Keratinocyte (primary cell): ENCODE measurements at regions not wholly inside any gene's neighbourhood (a gene's known extent, or its start where the extent isn't known, plus 50 kb on each side); places are given as distances from the start of the nearest gene placed in this dataset.
"Not testable (repeated sequence)": the region's sequence is repeated elsewhere in the genome, so short reads cannot be mapped to it uniquely, and the experiment has no call there.

Experiments used
- DNase-seq: peaks from one replicate; pipeline ENCODE4 v3.0.0-alpha.2; 2011; ENCODE audit warnings: low read depth, missing footprints, low spot score
- FAIRE-seq: peaks from 2 replicates; lab custom pipeline; 2011; peaks lifted over from hg19 to GRCh38; lab: Jason Lieb, UNC
- H2AFZ ChIP-seq: 2 replicates; pipeline ENCODE4 v1.6.0; 2012; ENCODE audit warnings: low read length, control low read depth, inconsistent platforms; ENCODE audit not compliant: control insufficient read depth
- H3K27ac ChIP-seq: 2 replicates; pipeline ENCODE4 v1.5.1; 2011; ENCODE audit warnings: low read length; ENCODE audit not compliant: control insufficient read depth, insufficient read depth
- H3K27me3 ChIP-seq: 3 replicates; pipeline ENCODE4 v1.6.0; 2011; ENCODE audit warnings: low read length; ENCODE audit not compliant: control insufficient read depth, insufficient read depth; ENCODE audit errors: extremely low read depth
- H3K36me3 ChIP-seq, 2 experiments: 2 replicates in 1 of 2; 3 replicates in 1 of 2; pipeline ENCODE4 v1.5.1; 2011; ENCODE audit warnings: low read length in 2 of 2, mild to moderate bottlenecking in 1 of 2; ENCODE audit not compliant: control insufficient read depth in 2 of 2, insufficient read depth in 2 of 2; ENCODE audit errors: extremely low read depth in 1 of 2
- H3K4me1 ChIP-seq: 3 replicates; pipeline ENCODE4 v1.5.1; 2011; ENCODE audit warnings: low read length; ENCODE audit not compliant: control insufficient read depth, insufficient read depth; ENCODE audit errors: extremely low read depth
- H3K4me2 ChIP-seq: 3 replicates; pipeline ENCODE4 v1.6.0; 2011; ENCODE audit warnings: low read depth, low read length; ENCODE audit not compliant: control insufficient read depth, insufficient read depth; ENCODE audit errors: extremely low read depth
- H3K4me3 ChIP-seq, 3 experiments: fragments of 200-600 bp in 1 of 3; sonication (generic) in 1 of 3; 2 replicates in 2 of 3; 3 replicates in 1 of 3; pipeline ENCODE4 v1.5.1; 2011 to 2016; ENCODE audit warnings: low read length in 3 of 3, mild to moderate bottlenecking in 3 of 3, control low read depth in 2 of 3, inconsistent platforms in 1 of 3, low read depth in 1 of 3, mixed read lengths in 1 of 3, mixed run types in 1 of 3, moderate library complexity in 1 of 3; ENCODE audit not compliant: control insufficient read depth in 2 of 3, insufficient read depth in 2 of 3; ENCODE audit errors: extremely low read depth in 1 of 3
- H3K79me2 ChIP-seq: 2 replicates; pipeline ENCODE4 v1.6.0; 2012; ENCODE audit warnings: low read length; ENCODE audit not compliant: control insufficient read depth, insufficient read depth
- H3K9ac ChIP-seq: 3 replicates; pipeline ENCODE4 v1.6.0; 2011; ENCODE audit warnings: low read length; ENCODE audit not compliant: control insufficient read depth, insufficient read depth; ENCODE audit errors: extremely low read depth
- H3K9me1 ChIP-seq: 3 replicates; pipeline ENCODE4 v1.6.0; 2011; ENCODE audit warnings: low read length; ENCODE audit not compliant: control insufficient read depth, insufficient read depth; ENCODE audit errors: extremely low read depth
- H3K9me3 ChIP-seq: 2 replicates; pipeline ENCODE4 v1.5.1; 2012; ENCODE audit warnings: low read depth, low read length; ENCODE audit not compliant: control insufficient read depth
- H4K20me1 ChIP-seq: 3 replicates; pipeline ENCODE4 v1.6.0; 2011; ENCODE audit warnings: low read length; ENCODE audit not compliant: control insufficient read depth, insufficient read depth; ENCODE audit errors: extremely low read depth
- CTCF ChIP-seq, 3 experiments: IDR thresholded peaks in 1 of 3; conservative IDR thresholded peaks in 1 of 3; optimal IDR thresholded peaks in 1 of 3; 2 replicates in 2 of 3; 3 replicates in 1 of 3; pipeline versions ENCODE3 to v1.5.1; 2011; ENCODE audit warnings: low read length in 3 of 3, mild to moderate bottlenecking in 3 of 3, moderate library complexity in 2 of 3, control low read depth in 1 of 3, inconsistent platforms in 1 of 3; ENCODE audit not compliant: insufficient read depth in 2 of 3; ENCODE audit errors: extremely low read depth in 1 of 3
- EZH2 ChIP-seq: IDR thresholded peaks from one replicate; pipeline ENCODE4 v1.6.1; 2012; ENCODE audit warnings: inconsistent platforms, mild to moderate bottlenecking, low read length, moderate library complexity
- dilution Hi-C: fragments of 300-500 bp; cut with MboI; formaldehyde crosslinking; loops from one replicate; pipeline ENCODE4 v1.7.0; 2020; ENCODE audit warnings: low sequenced_read_pairs; ENCODE audit not compliant: extremely low pct_ligation_motif_present

DNA sequence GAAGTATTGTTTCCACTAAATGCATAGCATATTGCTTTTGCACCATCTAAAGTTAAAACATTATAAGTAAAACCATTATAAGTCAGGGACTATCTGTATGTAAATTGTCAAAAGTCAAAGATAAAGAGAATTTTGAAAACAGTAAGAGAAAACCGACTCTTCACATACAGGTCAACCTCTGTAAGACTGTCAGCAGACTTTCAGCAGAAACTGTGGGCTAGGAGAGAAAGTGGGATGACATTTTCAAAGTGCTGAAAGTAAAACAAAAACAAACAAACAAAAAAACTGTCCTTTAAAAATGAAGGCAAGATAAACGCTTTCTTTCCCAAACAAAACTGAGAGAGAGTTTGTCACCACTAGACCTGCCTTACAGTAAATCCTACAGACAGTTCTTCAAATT, 122.9 kb upstream of the ID2 start:
- Histone ChIP-seq H3K9me3 (no peaks in the 10 kb centered on the region), H3K4me3 (no peak overlapping the region), H3K27me3 (no peaks in the 10 kb centered on the region), H3K9ac (no peak overlapping the region), H3K4me2 (no peak overlapping the region), H3K9me1 (no peaks in the 10 kb centered on the region), H4K20me1 (no peaks in the 10 kb centered on the region), H3K4me1 (no peaks in the 10 kb centered on the region), H3K27ac (no peak overlapping the region), H3K79me2 (no peaks in the 10 kb centered on the region), H2AFZ (no peak overlapping the region), H3K36me3 (no peaks in the 10 kb centered on the region)
- no peak for FAIRE-seq
- DNase-seq, result no peak
- TF ChIP-seq CTCF (optimal IDR thresholded peaks at IDR 0.05 in 1 of 3, IDR thresholded peaks at IDR 0.05 in 1 of 3, conservative IDR thresholded peaks at IDR 0.05 in 1 of 3; ENCODE audit: extremely low read depth in 1 of 3, insufficient read depth in 2 of 3, low read length in 3 of 3) (no peak), EZH2 (no peak)
- dilution Hi-C loops, result no loop called here

- H3K27ac ChIP-seq, result no peak overlapping the region
- TF ChIP-seq CTCF (optimal IDR thresholded peaks at IDR 0.05 in 1 of 3, IDR thresholded peaks at IDR 0.05 in 1 of 3, conservative IDR thresholded peaks at IDR 0.05 in 1 of 3; ENCODE audit: extremely low read depth in 1 of 3, insufficient read depth in 2 of 3, low read length in 3 of 3) (no peak), EZH2 (no peak)
- no peak overlapping the region for H3K9ac ChIP-seq
- no peaks in the 10 kb centered on the region for H4K20me1 ChIP-seq
- H3K79me2 ChIP-seq, result no peaks in the 10 kb centered on the region
- dilution Hi-C loops, result no loop called here
- FAIRE-seq, result no peak
- H3K36me3 ChIP-seq, result no peaks in the 10 kb centered on the region
- no peaks in the 10 kb centered on the region for H3K9me1 ChIP-seq
- H3K4me3 ChIP-seq, result no peak overlapping the region
- no peaks in the 10 kb centered on the region for H3K9me3 ChIP-seq
- H3K27me3 ChIP-seq, result no peaks in the 10 kb centered on the region
- H2AFZ ChIP-seq, result no peak overlapping the region
- H3K4me2 ChIP-seq, result no peak overlapping the region
- H3K4me1 ChIP-seq, result no peaks in the 10 kb centered on the region
- DNase-seq, result no peak
These were observed 122.1 kb upstream of the ID2 start for GRCh38 chr2:8559805-8560204.

DNA sequence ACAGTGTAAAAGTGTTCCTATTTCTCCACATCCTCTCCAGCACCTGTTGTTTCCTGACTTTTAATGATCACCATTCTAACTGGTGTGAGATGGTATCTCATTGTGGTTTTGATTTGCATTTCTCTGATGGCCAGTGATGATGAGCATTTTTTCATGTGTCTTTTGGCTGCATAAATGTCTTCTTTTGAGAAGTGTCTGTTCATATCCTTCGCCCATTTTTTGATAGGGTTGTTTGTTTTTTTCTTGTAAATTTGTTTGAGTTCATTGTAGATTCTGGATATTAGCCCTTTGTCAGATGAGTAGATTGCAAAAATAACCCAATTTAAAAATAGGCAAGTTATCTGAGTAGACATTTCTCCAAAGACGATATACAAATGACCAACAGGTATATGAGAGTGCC, 120.2 kb upstream of the ID2 start:
- H3K9me1 ChIP-seq, H3K4me2 ChIP-seq, H2AFZ ChIP-seq, H3K27ac ChIP-seq, DNase-seq, H3K27me3 ChIP-seq, H3K9me3 ChIP-seq, H3K4me3 ChIP-seq, H4K20me1 ChIP-seq, H3K9ac ChIP-seq, dilution Hi-C loops, H3K4me1 ChIP-seq, FAIRE-seq, H3K79me2 ChIP-seq, H3K36me3 ChIP-seq: not testable (repeated sequence)
